GM18861 (cell line): ENCODE measurements at regions not wholly inside any gene's neighbourhood (a gene's known extent, or its start where the extent isn't known, plus 50 kb on each side); places are given as distances from the start of the nearest gene placed in this dataset.

Source experiments
- ATAC-seq: cut with Tn5 transposase; IDR thresholded peaks from one replicate; pipeline ENCODE4 v1.9.1; 2021; ENCODE audit not compliant: unreplicated experiment

GRCh38 chr22:48963405-48963804 is 864.3 kb downstream of the BRD1 start:
- ATAC-seq, result no peak

GRCh38 chr22:48961705-48962104 is 866.0 kb downstream of the BRD1 start:
- no peak for ATAC-seq

GRCh38 chr22:48960980-48961660 is 866.6 kb downstream of the BRD1 start:
- no peak for ATAC-seq

- ATAC-seq, result no peak
Observed at GRCh38 chr22:48960576-48960975, 867.1 kb downstream of the BRD1 start.

- no peak for ATAC-seq
Observed at GRCh38 chr22:48959496-48959895, 868.2 kb downstream of the BRD1 start.

GRCh38 chr22:48957987-48958321 is 869.7 kb downstream of the BRD1 start:
- no peak for ATAC-seq

- no peak for ATAC-seq
Observed at GRCh38 chr22:48957311-48957986, 870.2 kb downstream of the BRD1 start.

GRCh38 chr22:48955351-48956311 is 872.0 kb downstream of the BRD1 start:
- no peak for ATAC-seq

- ATAC-seq, result no peak
Observed at GRCh38 chr22:48954781-48955311, 872.8 kb downstream of the BRD1 start.

- ATAC-seq, result no peak
Observed at GRCh38 chr22:48953830-48954229, 873.8 kb downstream of the BRD1 start.

- ATAC-seq, result no peak
Observed at GRCh38 chr22:48953103-48953720, 874.5 kb downstream of the BRD1 start.

- no peak for ATAC-seq
Observed at GRCh38 chr22:48952256-48953102, 875.2 kb downstream of the BRD1 start.

- ATAC-seq, result no peak
Observed at GRCh38 chr22:48951836-48952235, 875.8 kb downstream of the BRD1 start.

GRCh38 chr22:48950151-48950915 is 877.3 kb downstream of the BRD1 start:
- no peak for ATAC-seq

- no peak for ATAC-seq
Observed at GRCh38 chr22:48949375-48950149, 878.1 kb downstream of the BRD1 start.

- no peak for ATAC-seq
Observed at GRCh38 chr22:48948575-48949170, 879.0 kb downstream of the BRD1 start.

GRCh38 chr22:48947636-48948035 is 880.0 kb downstream of the BRD1 start:
- no peak for ATAC-seq
